NT2/D1 (cell line): ENCODE measurements at regions not wholly inside any gene's neighbourhood (a gene's known extent, or its start where the extent isn't known, plus 50 kb on each side); places are given as distances from the start of the nearest gene placed in this dataset.

Experiments used
- DNase-seq: peaks from one replicate; pipeline ENCODE4 v3.0.0-alpha.2; 2011; ENCODE audit warnings: low read depth, low spot score
- H3K27me3 ChIP-seq: 2 replicates; pipeline ENCODE4 v1.6.0; 2011; ENCODE audit warnings: mild to moderate bottlenecking; ENCODE audit not compliant: insufficient read length, insufficient read depth
- H3K36me3 ChIP-seq: 2 replicates; pipeline ENCODE4 v1.6.1; 2011; ENCODE audit warnings: mild to moderate bottlenecking, low read length, mixed read lengths; ENCODE audit not compliant: insufficient read depth, insufficient read length
- H3K4me1 ChIP-seq: 2 replicates; pipeline ENCODE4 v1.5.1; 2011; ENCODE audit not compliant: insufficient read depth, insufficient read length
- H3K4me3 ChIP-seq: 2 replicates; pipeline ENCODE4 v1.5.1; 2011; ENCODE audit warnings: low read depth; ENCODE audit not compliant: insufficient read length
- H3K9ac ChIP-seq: 2 replicates; pipeline ENCODE4 v1.6.0; 2011; ENCODE audit warnings: low read depth; ENCODE audit not compliant: insufficient read length
- H3K9me3 ChIP-seq: 2 replicates; pipeline ENCODE4 v1.5.1; 2011; ENCODE audit warnings: mild to moderate bottlenecking, low read length; ENCODE audit not compliant: insufficient read depth
- SUZ12 ChIP-seq: IDR thresholded peaks from 2 replicates; pipeline ENCODE4 v1.6.1; 2011; ENCODE audit not compliant: insufficient read length, insufficient read depth; ENCODE audit errors: extremely low read depth
- YY1 ChIP-seq: IDR thresholded peaks from 2 replicates; pipeline ENCODE4 v1.6.1; 2011; ENCODE audit not compliant: insufficient read length, insufficient read depth
- ZNF274 ChIP-seq: IDR thresholded peaks from 2 replicates; pipeline ENCODE4 v1.6.1; 2011; ENCODE audit warnings: mild to moderate bottlenecking, low read depth, low read length

DNA sequence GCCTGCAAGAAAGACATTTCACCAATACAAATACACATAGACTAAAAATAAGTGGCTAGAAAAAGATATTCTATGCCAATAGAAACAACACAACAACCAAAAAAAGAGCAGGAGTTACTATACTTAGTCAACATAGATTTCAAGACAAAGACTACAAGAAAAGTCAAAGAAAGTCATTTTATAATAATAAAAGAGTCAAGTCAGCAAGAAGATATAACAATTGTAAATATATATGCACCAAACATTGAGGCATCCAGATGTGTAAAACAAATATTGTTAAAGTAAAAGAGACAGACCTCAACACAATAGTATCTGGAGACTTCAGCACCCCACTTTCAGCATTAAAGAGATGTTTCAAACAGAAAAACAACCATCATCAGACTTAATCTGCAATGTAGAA lies 104.6 kb downstream of the AMY1C start:
- Histone ChIP-seq H3K4me3 (no peak overlapping the region), H3K4me1 (no peaks in the 10 kb centered on the region), H3K9ac (no peak overlapping the region), H3K36me3 (no peaks in the 10 kb centered on the region), H3K9me3 (no peaks in the 10 kb centered on the region), H3K27me3 (no peaks in the 10 kb centered on the region)
- DNase-seq = no peak
- no peak for TF ChIP-seq YY1
- no peak for TF ChIP-seq SUZ12
- TF ChIP-seq ZNF274 = no peak

DNA sequence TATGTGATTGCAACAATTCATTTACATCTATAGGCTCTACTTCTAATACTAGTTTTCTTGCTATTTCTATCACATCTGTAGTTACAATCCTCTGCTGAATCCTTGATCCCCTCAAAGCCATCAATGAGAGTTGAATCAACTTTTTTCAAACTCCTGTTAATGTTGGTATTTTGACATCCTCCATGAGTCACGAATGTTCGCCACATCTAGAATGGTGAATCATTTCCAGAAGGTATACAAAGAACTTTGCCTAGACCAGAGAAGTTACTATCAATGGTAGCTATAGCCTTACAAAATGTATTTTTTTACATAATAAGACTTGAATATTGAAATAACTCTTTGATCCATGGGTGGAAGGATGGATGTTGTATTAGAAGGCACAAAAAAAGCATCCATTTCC lies 110.0 kb downstream of the AMY1C start:
- no peak overlapping the region for H3K4me3 ChIP-seq
- no peak for DNase-seq
- H3K4me1 ChIP-seq = no peaks in the 10 kb centered on the region
- H3K9me3 ChIP-seq = no peaks in the 10 kb centered on the region
- H3K9ac ChIP-seq = no peak overlapping the region
- no peaks in the 10 kb centered on the region for H3K36me3 ChIP-seq
- TF ChIP-seq SUZ12 = no peak
- no peak for TF ChIP-seq YY1
- TF ChIP-seq ZNF274 = no peak
- H3K27me3 ChIP-seq = no peaks in the 10 kb centered on the region

DNA sequence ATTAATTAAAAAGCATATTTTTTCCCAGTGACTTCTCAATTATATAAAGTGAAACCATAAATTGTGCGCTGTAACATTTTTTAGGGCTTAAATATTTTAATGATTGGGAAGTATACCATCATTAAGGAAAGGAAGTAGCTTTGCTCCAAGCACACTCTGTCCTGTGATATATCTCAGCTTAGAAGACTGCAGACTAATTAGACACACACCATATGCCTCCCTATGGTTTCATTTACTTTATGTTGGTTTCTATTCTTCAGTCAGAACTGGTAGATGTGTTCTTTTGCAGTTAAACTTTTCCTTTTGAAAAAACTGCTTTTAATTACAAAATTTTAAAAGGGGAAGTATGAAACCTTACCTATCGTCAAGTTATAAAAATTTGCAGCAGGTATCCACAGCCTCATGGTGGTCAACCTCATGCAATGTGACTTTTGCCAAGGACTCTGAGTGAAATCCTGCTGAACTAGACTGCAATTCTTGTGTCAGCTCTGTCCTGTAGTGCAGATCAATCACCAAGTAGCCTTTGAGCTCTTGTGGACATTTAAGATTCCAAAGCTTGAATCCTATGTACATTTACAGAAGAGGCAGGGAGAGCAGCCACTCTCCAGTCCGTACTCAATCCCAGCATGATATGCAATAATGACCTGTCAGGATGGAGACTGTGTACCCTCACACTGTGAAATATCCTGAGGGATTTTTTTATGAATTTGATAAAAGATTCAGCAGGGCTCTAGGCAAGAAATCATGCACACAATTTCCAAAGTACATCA lies 149.1 kb downstream of the AMY1C start:
- Histone ChIP-seq H3K4me1 (no peaks in the 10 kb centered on the region), H3K9me3 (no peaks in the 10 kb centered on the region), H3K27me3 (no peaks in the 10 kb centered on the region), H3K36me3 (no peaks in the 10 kb centered on the region), H3K4me3 (no peak overlapping the region), H3K9ac (no peak overlapping the region)
- DNase-seq = no peak
- no peak for TF ChIP-seq YY1

- Histone ChIP-seq H3K4me3 (no peak overlapping the region), H3K36me3 (no peaks in the 10 kb centered on the region), H3K4me1 (no peaks in the 10 kb centered on the region), H3K9ac (no peak overlapping the region), H3K9me3 (no peaks in the 10 kb centered on the region), H3K27me3 (no peaks in the 10 kb centered on the region)
- no peak for DNase-seq
- TF ChIP-seq SUZ12 = no peak
- no peak for TF ChIP-seq YY1
- no peak for TF ChIP-seq ZNF274
These were observed 150.3 kb downstream of the AMY1C start for GRCh38 chr1:103900005-103900404.

- H3K36me3 ChIP-seq = no peaks in the 10 kb centered on the region
- no peak for TF ChIP-seq YY1
- TF ChIP-seq ZNF274 = no peak
- no peak for TF ChIP-seq SUZ12
- H3K9me3 ChIP-seq = no peaks in the 10 kb centered on the region
- no peak for DNase-seq
- no peaks in the 10 kb centered on the region for H3K4me1 ChIP-seq
- H3K4me3 ChIP-seq = no peak overlapping the region
- no peaks in the 10 kb centered on the region for H3K27me3 ChIP-seq
- H3K9ac ChIP-seq = no peak overlapping the region
These were observed 151.4 kb downstream of the AMY1C start for GRCh38 chr1:103901072-103901471.

- no peaks in the 10 kb centered on the region for H3K36me3 ChIP-seq
- H3K4me3 ChIP-seq = no peak overlapping the region
- H3K27me3 ChIP-seq = no peaks in the 10 kb centered on the region
- no peaks in the 10 kb centered on the region for H3K4me1 ChIP-seq
- no peaks in the 10 kb centered on the region for H3K9me3 ChIP-seq
- TF ChIP-seq SUZ12 = no peak
- no peak for TF ChIP-seq YY1
- TF ChIP-seq ZNF274 = no peak
- no peak overlapping the region for H3K9ac ChIP-seq
- DNase-seq = no peak
These were observed 155.7 kb downstream of the AMY1C start for GRCh38 chr1:103905363-103905762.

DNA sequence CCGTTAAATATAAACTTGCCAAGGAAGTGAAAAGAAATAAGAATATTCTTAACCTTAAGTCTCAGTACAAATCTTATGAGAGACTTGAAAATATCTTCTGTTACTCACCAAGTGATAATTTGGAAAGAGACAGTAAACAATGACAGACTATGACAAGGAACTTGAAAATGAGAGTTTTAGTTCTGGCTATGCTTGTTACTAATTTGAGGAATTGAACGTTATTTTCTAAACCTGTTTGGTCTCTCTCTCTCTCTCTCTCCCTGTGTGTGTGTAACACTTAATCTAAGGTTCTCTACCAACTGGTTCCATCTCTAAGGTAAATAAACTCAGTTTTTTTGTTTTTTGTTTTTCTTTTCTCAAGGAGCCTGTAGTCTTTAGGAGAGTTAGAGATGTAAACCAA lies 161.8 kb downstream of the AMY1C start:
- no peak for DNase-seq
- no peak overlapping the region for H3K9ac ChIP-seq
- no peaks in the 10 kb centered on the region for H3K36me3 ChIP-seq
- no peaks in the 10 kb centered on the region for H3K4me1 ChIP-seq
- H3K9me3 ChIP-seq = no peaks in the 10 kb centered on the region
- TF ChIP-seq SUZ12 (no peak), YY1 (no peak), ZNF274 (no peak)
- no peak overlapping the region for H3K4me3 ChIP-seq
- no peaks in the 10 kb centered on the region for H3K27me3 ChIP-seq
